ENCODE measurements at regions not wholly inside any gene's neighbourhood (a gene's known extent, or its start where the extent isn't known, plus 50 kb on each side); places are given as distances from the start of the nearest gene placed in this dataset.

GRCh38 chr10:112045938-112046337 lies 137.6 kb downstream of the GPAM start:
- no peak overlapping the region for H3K27ac ChIP-seq (ENCODE audit: low read depth, low read length)
- H3K27me3 ChIP-seq (ENCODE audit: control insufficient read depth in 5 of 5, insufficient read depth in 4 of 5, low read length in 5 of 5): no peaks in the 10 kb centered on the region
- H3K9ac ChIP-seq (ENCODE audit: low read length in 5 of 5): no peak overlapping the region
- peaks cover 0 to 16% (median 5%) of the 10 kb centered on the region in 5 donors for H3K36me3 ChIP-seq (ENCODE audit: control insufficient read depth in 5 of 5, insufficient read depth in 5 of 5, low read length in 5 of 5)
- H3K4me1 ChIP-seq (ENCODE audit: control insufficient read depth in 5 of 5, insufficient read depth in 5 of 5, low read length in 5 of 5): peaks cover 0 to 4% (median 0%) of the 10 kb centered on the region in 5 donors
- no peak overlapping the region for H3K4me3 ChIP-seq (ENCODE audit: low read depth in 1 of 5, low read length in 5 of 5)
- peaks cover 0 to 2% (median 0%) of the 10 kb centered on the region in 5 donors for H3K9me3 ChIP-seq (ENCODE audit: control insufficient read depth in 5 of 5, low read length in 5 of 5)

- H3K27me3 ChIP-seq (ENCODE audit: control insufficient read depth in 5 of 5, insufficient read depth in 4 of 5, low read length in 5 of 5): no peaks in the 10 kb centered on the region
- H3K36me3 ChIP-seq (ENCODE audit: control insufficient read depth in 5 of 5, insufficient read depth in 5 of 5, low read length in 5 of 5): peaks cover 0 to 26% (median 5%) of the 10 kb centered on the region in 5 donors
- peaks cover 0 to 4% (median 0%) of the 10 kb centered on the region in 5 donors for H3K4me1 ChIP-seq (ENCODE audit: control insufficient read depth in 5 of 5, insufficient read depth in 5 of 5, low read length in 5 of 5)
- no peak overlapping the region for H3K4me3 ChIP-seq (ENCODE audit: low read depth in 1 of 5, low read length in 5 of 5)
- H3K9me3 ChIP-seq (ENCODE audit: control insufficient read depth in 5 of 5, low read length in 5 of 5): no peaks in the 10 kb centered on the region
- H3K27ac ChIP-seq (ENCODE audit: low read depth, low read length): peak overlapping the region; percentile 19
- H3K9ac ChIP-seq (ENCODE audit: low read length in 5 of 5): no peak overlapping the region
These were observed 135.9 kb downstream of the GPAM start for GRCh38 chr10:112047674-112048073.

- Histone ChIP-seq H3K4me3 (ENCODE audit: low read depth in 1 of 5, low read length in 5 of 5) (no peak overlapping the region), H3K36me3 (ENCODE audit: control insufficient read depth in 5 of 5, insufficient read depth in 5 of 5, low read length in 5 of 5) (peaks cover 0 to 27% (median 3%) of the 10 kb centered on the region in 5 donors), H3K9me3 (ENCODE audit: control insufficient read depth in 5 of 5, low read length in 5 of 5) (no peaks in the 10 kb centered on the region), H3K27ac (ENCODE audit: low read depth, low read length) (no peak overlapping the region), H3K27me3 (ENCODE audit: control insufficient read depth in 5 of 5, insufficient read depth in 4 of 5, low read length in 5 of 5) (no peaks in the 10 kb centered on the region), H3K9ac (ENCODE audit: low read length in 5 of 5) (no peak overlapping the region), H3K4me1 (ENCODE audit: control insufficient read depth in 5 of 5, insufficient read depth in 5 of 5, low read length in 5 of 5) (peaks cover 0 to 4% (median 0%) of the 10 kb centered on the region in 5 donors)
These were observed 131.4 kb downstream of the GPAM start for GRCh38 chr10:112052166-112052565.

- Histone ChIP-seq H3K9ac (ENCODE audit: low read length in 5 of 5) (no peak overlapping the region), H3K4me3 (ENCODE audit: low read depth in 1 of 5, low read length in 5 of 5) (no peak overlapping the region), H3K27me3 (ENCODE audit: control insufficient read depth in 5 of 5, insufficient read depth in 4 of 5, low read length in 5 of 5) (no peaks in the 10 kb centered on the region), H3K4me1 (ENCODE audit: control insufficient read depth in 5 of 5, insufficient read depth in 5 of 5, low read length in 5 of 5) (no peaks in the 10 kb centered on the region), H3K36me3 (ENCODE audit: control insufficient read depth in 5 of 5, insufficient read depth in 5 of 5, low read length in 5 of 5) (peaks cover 0 to 26% (median 6%) of the 10 kb centered on the region in 5 donors), H3K9me3 (ENCODE audit: control insufficient read depth in 5 of 5, low read length in 5 of 5) (no peaks in the 10 kb centered on the region), H3K27ac (ENCODE audit: low read depth, low read length) (no peak overlapping the region)
These were observed 129.7 kb downstream of the GPAM start for GRCh38 chr10:112053895-112054294.

- no peak overlapping the region for H3K27ac ChIP-seq (ENCODE audit: low read depth, low read length)
- H3K9me3 ChIP-seq (ENCODE audit: control insufficient read depth in 5 of 5, low read length in 5 of 5): no peaks in the 10 kb centered on the region
- no peaks in the 10 kb centered on the region for H3K4me1 ChIP-seq (ENCODE audit: control insufficient read depth in 5 of 5, insufficient read depth in 5 of 5, low read length in 5 of 5)
- no peak overlapping the region for H3K9ac ChIP-seq (ENCODE audit: low read length in 5 of 5)
- no peak overlapping the region for H3K4me3 ChIP-seq (ENCODE audit: low read depth in 1 of 5, low read length in 5 of 5)
- no peaks in the 10 kb centered on the region for H3K27me3 ChIP-seq (ENCODE audit: control insufficient read depth in 5 of 5, insufficient read depth in 4 of 5, low read length in 5 of 5)
- peaks cover 0 to 32% (median 6%) of the 10 kb centered on the region in 5 donors for H3K36me3 ChIP-seq (ENCODE audit: control insufficient read depth in 5 of 5, insufficient read depth in 5 of 5, low read length in 5 of 5)
These were observed 129.0 kb downstream of the GPAM start for GRCh38 chr10:112054516-112054915.

GRCh38 chr10:112057072-112057471 lies 126.5 kb downstream of the GPAM start:
- peaks cover 0 to 30% (median 6%) of the 10 kb centered on the region in 5 donors for H3K36me3 ChIP-seq (ENCODE audit: control insufficient read depth in 5 of 5, insufficient read depth in 5 of 5, low read length in 5 of 5)
- no peaks in the 10 kb centered on the region for H3K4me1 ChIP-seq (ENCODE audit: control insufficient read depth in 5 of 5, insufficient read depth in 5 of 5, low read length in 5 of 5)
- H3K27me3 ChIP-seq (ENCODE audit: control insufficient read depth in 5 of 5, insufficient read depth in 4 of 5, low read length in 5 of 5): no peaks in the 10 kb centered on the region

GRCh38 chr10:112059220-112059619 lies 124.3 kb downstream of the GPAM start:
- Histone ChIP-seq H3K4me1 (ENCODE audit: control insufficient read depth in 5 of 5, insufficient read depth in 5 of 5, low read length in 5 of 5) (no peaks in the 10 kb centered on the region), H3K36me3 (ENCODE audit: control insufficient read depth in 5 of 5, insufficient read depth in 5 of 5, low read length in 5 of 5) (peaks cover 0 to 26% (median 6%) of the 10 kb centered on the region in 5 donors), H3K4me3 (ENCODE audit: low read depth in 1 of 5, low read length in 5 of 5) (no peak overlapping the region), H3K27ac (ENCODE audit: low read depth, low read length) (no peak overlapping the region), H3K9ac (ENCODE audit: low read length in 5 of 5) (no peak overlapping the region), H3K27me3 (ENCODE audit: control insufficient read depth in 5 of 5, insufficient read depth in 4 of 5, low read length in 5 of 5) (no peaks in the 10 kb centered on the region), H3K9me3 (ENCODE audit: control insufficient read depth in 5 of 5, low read length in 5 of 5) (no peaks in the 10 kb centered on the region)

More at GRCh38 chr10:112057072-112057471, 126.5 kb downstream of the GPAM start:
- Histone ChIP-seq H3K9ac (ENCODE audit: low read length in 5 of 5) (no peak overlapping the region), H3K4me3 (ENCODE audit: low read depth in 1 of 5, low read length in 5 of 5) (no peak overlapping the region), H3K9me3 (ENCODE audit: control insufficient read depth in 5 of 5, low read length in 5 of 5) (no peaks in the 10 kb centered on the region), H3K27ac (ENCODE audit: low read depth, low read length) (no peak overlapping the region)

GRCh38 chr10:112071596-112072133 lies 111.9 kb downstream of the GPAM start:
- Histone ChIP-seq H3K36me3 (ENCODE audit: control insufficient read depth in 5 of 5, insufficient read depth in 5 of 5, low read length in 5 of 5) (peaks cover 0 to 11% (median 0%) of the 10 kb centered on the region in 5 donors), H3K9me3 (ENCODE audit: control insufficient read depth in 5 of 5, low read length in 5 of 5) (no peaks in the 10 kb centered on the region), H3K27ac (ENCODE audit: low read depth, low read length) (no peak overlapping the region), H3K4me3 (ENCODE audit: low read depth in 1 of 5, low read length in 5 of 5) (no peak overlapping the region), H3K4me1 (ENCODE audit: control insufficient read depth in 5 of 5, insufficient read depth in 5 of 5, low read length in 5 of 5) (no peaks in the 10 kb centered on the region), H3K27me3 (ENCODE audit: control insufficient read depth in 5 of 5, insufficient read depth in 4 of 5, low read length in 5 of 5) (no peaks in the 10 kb centered on the region), H3K9ac (ENCODE audit: low read length in 5 of 5) (no peak overlapping the region)

- Histone ChIP-seq H3K27me3 (ENCODE audit: control insufficient read depth in 5 of 5, insufficient read depth in 4 of 5, low read length in 5 of 5) (no peaks in the 10 kb centered on the region), H3K9ac (ENCODE audit: low read length in 5 of 5) (no peak overlapping the region), H3K4me3 (ENCODE audit: low read depth in 1 of 5, low read length in 5 of 5) (no peak overlapping the region), H3K4me1 (ENCODE audit: control insufficient read depth in 5 of 5, insufficient read depth in 5 of 5, low read length in 5 of 5) (peaks cover 0 to 10% (median 5%) of the 10 kb centered on the region in 5 donors), H3K27ac (ENCODE audit: low read depth, low read length) (no peak overlapping the region), H3K36me3 (ENCODE audit: control insufficient read depth in 5 of 5, insufficient read depth in 5 of 5, low read length in 5 of 5) (peaks cover 0 to 28% (median 9%) of the 10 kb centered on the region in 5 donors), H3K9me3 (ENCODE audit: control insufficient read depth in 5 of 5, low read length in 5 of 5) (no peaks in the 10 kb centered on the region)
These were observed 105.6 kb downstream of the GPAM start for GRCh38 chr10:112078003-112078402.

- peaks cover 0 to 24% (median 16%) of the 10 kb centered on the region in 5 donors for H3K4me1 ChIP-seq (ENCODE audit: control insufficient read depth in 5 of 5, insufficient read depth in 5 of 5, low read length in 5 of 5)
These were observed 103.3 kb downstream of the GPAM start for GRCh38 chr10:112080231-112080630.

More at GRCh38 chr10:112080231-112080630, 103.3 kb downstream of the GPAM start:
- Histone ChIP-seq H3K4me3 (ENCODE audit: low read depth in 1 of 5, low read length in 5 of 5) (no peak overlapping the region), H3K27me3 (ENCODE audit: control insufficient read depth in 5 of 5, insufficient read depth in 4 of 5, low read length in 5 of 5) (no peaks in the 10 kb centered on the region), H3K9me3 (ENCODE audit: control insufficient read depth in 5 of 5, low read length in 5 of 5) (no peaks in the 10 kb centered on the region), H3K36me3 (ENCODE audit: control insufficient read depth in 5 of 5, insufficient read depth in 5 of 5, low read length in 5 of 5) (peaks cover 0 to 28% (median 9%) of the 10 kb centered on the region in 5 donors), H3K9ac (ENCODE audit: low read length in 5 of 5) (no peak overlapping the region), H3K27ac (ENCODE audit: low read depth, low read length) (no peak overlapping the region)

All from subcutaneous abdominal adipose tissue (tissue), 5 donors.